B cell (primary cell): ENCODE measurements at regions not wholly inside any gene's neighbourhood (a gene's known extent, or its start where the extent isn't known, plus 50 kb on each side); places are given as distances from the start of the nearest gene placed in this dataset.

ENCODE experiments used
- ATAC-seq: fragments of 200-7000 bp; cut with Tn5 transposase; one replicate; pipeline ENCODE4 v1.10.0; 2021; ENCODE audit warnings: low read depth, mild to moderate bottlenecking, moderate number of reproducible peaks, moderate library complexity
- CTCF ChIA-PET: fragments of 350-600 bp; sonication (Branson Sonifier 250); formaldehyde crosslinking; loops from one replicate; lab custom pipeline; 2021; ENCODE audit warnings: antibody characterized with exemption, inconsistent platforms; lab: Charles Lee
- POLR2A ChIA-PET: fragments of 350-600 bp; sonication (Branson Sonifier 250); formaldehyde crosslinking; loops from one replicate; lab custom pipeline; 2021; ENCODE audit warnings: antibody characterized with exemption; lab: Charles Lee
- DNase-seq: peaks from one replicate; pipeline ENCODE4 v3.0.0; 2013
- H2AFZ ChIP-seq: 2 replicates; pipeline ENCODE4 v1.6.1; 2012; ENCODE audit warnings: mild to moderate bottlenecking, low read depth, low read length; ENCODE audit not compliant: insufficient read depth, poor library complexity, severe bottlenecking
- H3K27ac ChIP-seq, 2 donors: 1 replicate in 1 of 2; 2 replicates in 1 of 2; pipeline ENCODE4 v1.5.1; 2012 to 2013; ENCODE audit warnings: low read length in 2 of 2, mild to moderate bottlenecking in 2 of 2, moderate library complexity in 1 of 2
- H3K27me3 ChIP-seq, 4 experiments: fragments of 200-600 bp in 1 of 4; sonication (generic) in 1 of 4; replicated peaks in 1 of 4; 1 replicate in 2 of 4; 2 replicates in 2 of 4; pipeline versions ENCODE4 v1.6.1 to v1.7.0; 2013 to 2016; ENCODE audit warnings: low read length in 3 of 4, mild to moderate bottlenecking in 2 of 4, mixed read lengths in 1 of 4, moderate library complexity in 1 of 4; ENCODE audit not compliant: insufficient read depth in 4 of 4, control insufficient read depth in 3 of 4; ENCODE audit errors: control extremely low read depth in 1 of 4
- H3K36me3 ChIP-seq, 2 experiments: replicated peaks in 1 of 2; 1 replicate in 1 of 2; 2 replicates in 1 of 2; pipeline versions ENCODE4 v1.6.1 to v1.7.1; 2013; ENCODE audit warnings: low read length in 1 of 2; ENCODE audit not compliant: insufficient read depth in 2 of 2, control insufficient read depth in 1 of 2; ENCODE audit errors: control extremely low read depth in 1 of 2, extremely low read depth in 1 of 2
- H3K4me1 ChIP-seq, 2 donors: fragments of 200-600 bp in 1 of 2; sonication (generic) in 1 of 2; 1 replicate in 1 of 2; 2 replicates in 1 of 2; pipeline versions ENCODE4 v1.5.1 to v1.6.1; 2013 to 2017; ENCODE audit warnings: low read length in 2 of 2; ENCODE audit not compliant: control insufficient read depth in 2 of 2, insufficient read depth in 2 of 2
- H3K4me2 ChIP-seq: replicated peaks from 2 replicates; pipeline ENCODE3; 2012; ENCODE audit warnings: mild to moderate bottlenecking, low read depth, low read length; ENCODE audit not compliant: poor library complexity, severe bottlenecking
- H3K4me3 ChIP-seq, 5 experiments: fragments of 200-600 bp in 1 of 5; sonication (generic) in 1 of 5; 1 replicate in 3 of 5; 2 replicates in 2 of 5; pipeline versions ENCODE4 v1.5.1 to v1.7.0; 2011 to 2016; ENCODE audit warnings: low read length in 4 of 5, mild to moderate bottlenecking in 4 of 5, low read depth in 2 of 5, control low read depth in 1 of 5, moderate library complexity in 1 of 5; ENCODE audit not compliant: insufficient read depth in 1 of 5; ENCODE audit errors: control extremely low read depth in 1 of 5, extremely low read depth in 1 of 5
- H3K79me2 ChIP-seq: fragments of 200-600 bp; sonication (generic); one replicate; pipeline ENCODE4 v1.6.0; 2016; ENCODE audit warnings: low read length; ENCODE audit not compliant: control insufficient read depth, insufficient read depth
- H3K9ac ChIP-seq: fragments of 200-600 bp; sonication (generic); 2 replicates; pipeline ENCODE4 v1.6.1; 2017; ENCODE audit warnings: mild to moderate bottlenecking, low read length, moderate library complexity
- H3K9me3 ChIP-seq, 3 donors: one replicate each; pipeline versions ENCODE4 v1.6.1 to v1.7.1; 2013; ENCODE audit warnings: low read length in 2 of 3; ENCODE audit not compliant: control insufficient read depth in 2 of 3, insufficient read depth in 1 of 3; ENCODE audit errors: control extremely low read depth in 1 of 3
- H4K20me1 ChIP-seq: 2 replicates; pipeline ENCODE4 v1.6.0; 2012; ENCODE audit warnings: mild to moderate bottlenecking, low read length; ENCODE audit not compliant: insufficient read depth, control insufficient read depth, poor library complexity, severe bottlenecking
- H3K27ac Mint-ChIP-seq: one replicate; pipeline ENCODE4 v1.8.0; 2021; ENCODE audit warnings: mixed read lengths
- H3K27me3 Mint-ChIP-seq: one replicate; pipeline ENCODE4 v1.8.0; 2021; ENCODE audit warnings: mixed read lengths
- H3K4me1 Mint-ChIP-seq: one replicate; pipeline ENCODE4 v1.8.0; 2021; ENCODE audit warnings: mixed read lengths
- H3K4me3 Mint-ChIP-seq: one replicate; pipeline ENCODE4 v1.8.0; 2021; ENCODE audit warnings: mixed read lengths
- H3K9me3 Mint-ChIP-seq: one replicate; pipeline ENCODE4 v1.8.0; 2022; ENCODE audit warnings: mixed read lengths; ENCODE audit not compliant: insufficient read depth
- EZH2 ChIP-seq: IDR thresholded peaks from 2 replicates; pipeline ENCODE4 v1.6.1; 2012; ENCODE audit warnings: borderline replicate concordance, low read depth, mild to moderate bottlenecking, moderate library complexity, low read length; ENCODE audit not compliant: insufficient read depth, poor library complexity, severe bottlenecking
- WGBS: methylation state at CpG from one replicate; pipeline ENCODE4 v1.1.5; 2013; ENCODE audit warnings: missing lambda C conversion rate; ENCODE audit not compliant: insufficient coverage; 5-methylcytosine and 5-hydroxymethylcytosine counted together
- intact Hi-C: fragments of 100-400 bp; cut with micrococcal nuclease; formaldehyde crosslinking; loops from one replicate; pipeline ENCODE4 v1.10.0; 2022
- TF ChIP-seq, protein P1 (sequence below): fragments of 200-600 bp; IDR thresholded peaks from one replicate; pipeline ENCODE4 v1.8.0; 2022; ENCODE audit warnings: antibody characterized with exemption, mild to moderate bottlenecking

DNA sequence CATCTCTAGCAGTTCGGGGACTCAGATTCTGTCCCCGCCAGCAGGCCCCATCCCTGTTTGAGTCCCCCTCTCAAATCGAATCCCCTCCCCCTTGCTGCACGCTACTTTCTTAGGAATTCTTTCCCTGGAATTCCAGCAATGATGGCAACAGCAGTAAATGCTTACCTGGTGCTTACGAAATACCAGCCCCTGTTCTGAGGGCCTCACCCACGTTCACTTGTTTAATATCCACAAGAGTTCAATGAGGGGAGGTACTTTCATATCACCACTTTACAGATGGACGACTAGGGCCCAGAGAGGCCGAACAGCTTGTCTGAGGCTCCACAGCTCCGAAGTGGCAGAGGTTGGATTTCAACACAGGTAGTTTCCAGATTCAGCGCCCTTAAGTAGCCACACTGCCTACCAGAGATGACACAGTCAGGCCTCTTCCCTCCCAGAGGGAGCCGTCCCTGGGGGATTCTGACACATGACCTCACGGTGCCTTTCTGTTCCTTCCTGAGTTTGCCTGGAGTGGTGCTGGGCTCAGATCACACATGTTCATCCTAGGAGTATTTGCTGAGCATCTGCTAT is 120.7 kb upstream of the GSE1 start:
- Histone ChIP-seq H3K36me3 (no peaks in the 10 kb centered on the region), H3K4me3 (no peak overlapping the region), H3K4me1 (no peaks in the 10 kb centered on the region), H3K79me2 (no peaks in the 10 kb centered on the region), H2AFZ (no peak overlapping the region), H3K4me2 (no peak overlapping the region), H3K27me3 (peaks cover 0 to 16% (median 0%) of the 10 kb centered on the region in 4 experiments), H3K9ac (no peak overlapping the region), H4K20me1 (no peaks in the 10 kb centered on the region), H3K9me3 (peaks cover 0 to 6% (median 0%) of the 10 kb centered on the region in 3 donors), H3K27ac (no peak overlapping the region)
- POLR2A ChIA-PET, result no interaction called here
- Mint-ChIP-seq H3K9me3 (no peaks in the 10 kb centered on the region), H3K27me3 (peaks cover 24% of the 10 kb centered on the region), H3K27ac (no peak overlapping the region), H3K4me1 (peaks cover 2% of the 10 kb centered on the region), H3K4me3 (no peak overlapping the region)
- no peak for DNase-seq
- no peak for ATAC-seq
- WGBS, result 64% methylated on average over 12 of the region's 12 CpGs
- CTCF ChIA-PET, result interaction anchor here (1.5 to 2.2 kb wide), 2 partner anchors 61 to 124 kb away, joined by 7 to 8 read pairs; no protein-coding TSS in a partner anchor
- no peak for TF ChIP-seq EZH2
- TF ChIP-seq, protein P1, sequence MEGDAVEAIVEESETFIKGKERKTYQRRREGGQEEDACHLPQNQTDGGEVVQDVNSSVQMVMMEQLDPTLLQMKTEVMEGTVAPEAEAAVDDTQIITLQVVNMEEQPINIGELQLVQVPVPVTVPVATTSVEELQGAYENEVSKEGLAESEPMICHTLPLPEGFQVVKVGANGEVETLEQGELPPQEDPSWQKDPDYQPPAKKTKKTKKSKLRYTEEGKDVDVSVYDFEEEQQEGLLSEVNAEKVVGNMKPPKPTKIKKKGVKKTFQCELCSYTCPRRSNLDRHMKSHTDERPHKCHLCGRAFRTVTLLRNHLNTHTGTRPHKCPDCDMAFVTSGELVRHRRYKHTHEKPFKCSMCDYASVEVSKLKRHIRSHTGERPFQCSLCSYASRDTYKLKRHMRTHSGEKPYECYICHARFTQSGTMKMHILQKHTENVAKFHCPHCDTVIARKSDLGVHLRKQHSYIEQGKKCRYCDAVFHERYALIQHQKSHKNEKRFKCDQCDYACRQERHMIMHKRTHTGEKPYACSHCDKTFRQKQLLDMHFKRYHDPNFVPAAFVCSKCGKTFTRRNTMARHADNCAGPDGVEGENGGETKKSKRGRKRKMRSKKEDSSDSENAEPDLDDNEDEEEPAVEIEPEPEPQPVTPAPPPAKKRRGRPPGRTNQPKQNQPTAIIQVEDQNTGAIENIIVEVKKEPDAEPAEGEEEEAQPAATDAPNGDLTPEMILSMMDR, result no peak
- intact Hi-C loops, result no loop called here

DNA sequence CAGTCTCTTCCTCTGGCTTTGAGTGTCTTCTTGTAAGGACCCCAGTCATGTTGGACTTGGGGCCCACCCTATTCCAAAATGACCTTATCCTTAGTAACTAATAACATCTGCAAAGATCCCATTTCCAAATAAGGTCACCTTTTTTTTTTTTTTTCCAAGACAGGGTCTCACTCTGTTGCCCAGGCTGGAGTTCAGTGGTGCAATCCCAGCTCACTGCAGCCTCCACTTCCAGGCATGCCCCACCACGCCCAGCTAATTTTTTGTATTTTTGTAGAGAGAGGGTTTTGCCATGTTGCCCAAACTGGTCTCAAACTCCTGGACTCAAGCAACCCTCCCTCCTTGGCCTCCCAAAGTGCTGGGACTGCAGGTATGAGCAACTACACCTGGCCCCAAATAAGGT is 118.8 kb upstream of the GSE1 start:
- H3K4me3 ChIP-seq, result no peak overlapping the region
- no peak overlapping the region for H2AFZ ChIP-seq
- H4K20me1 ChIP-seq, result no peaks in the 10 kb centered on the region
- H3K9me3 ChIP-seq, result peaks cover 0 to 6% (median 0%) of the 10 kb centered on the region in 3 donors
- TF ChIP-seq EZH2, result no peak
- TF ChIP-seq, protein P1, result no peak
- H3K27me3 ChIP-seq, result peaks cover 0 to 11% (median 0%) of the 10 kb centered on the region in 4 experiments
- ChIA-PET CTCF (interaction anchor here (0.7 to 2.2 kb wide), 5 partner anchors 13 to 122 kb away, joined by 3 to 7 read pairs (median 3); no protein-coding TSS in a partner anchor), POLR2A (interaction anchor here (0.6 kb wide), 1 partner anchor 228 kb away, joined by 12 read pairs; no protein-coding TSS in a partner anchor)
- intact Hi-C loops, result no loop called here
- ATAC-seq (no peak), DNase-seq (no peak)
- H3K4me3 Mint-ChIP-seq, result no peak overlapping the region
- H3K36me3 ChIP-seq, result no peaks in the 10 kb centered on the region
- peaks cover 21% of the 10 kb centered on the region for H3K27me3 Mint-ChIP-seq
- WGBS, result no CpG with 5 or more reads among the region's 1 CpG
- H3K79me2 ChIP-seq, result no peaks in the 10 kb centered on the region
- H3K27ac ChIP-seq, result no peak overlapping the region
- H3K4me2 ChIP-seq, result no peak overlapping the region
- peaks cover 9 to 11% of the 10 kb centered on the region in 2 donors for H3K4me1 ChIP-seq
- H3K27ac Mint-ChIP-seq, result no peak overlapping the region
- no peak overlapping the region for H3K9ac ChIP-seq
- H3K9me3 Mint-ChIP-seq, result no peaks in the 10 kb centered on the region
- H3K4me1 Mint-ChIP-seq, result peaks cover 13% of the 10 kb centered on the region
